Stimulated activated effector memory CD8-positive, alpha-beta T cell treated with anti-CD3 and anti-CD28 coated beads, Interleukin-12 subunit alpha, Interleukin-12 subunit beta, amount 100 ng/mL, for 72 hours (primary cell): ENCODE measurements at regions not wholly inside any gene's neighbourhood (a gene's known extent, or its start where the extent isn't known, plus 50 kb on each side); places are given as distances from the start of the nearest gene placed in this dataset.

ENCODE experiments used
- ATAC-seq: fragments of 150-1000 bp; cut with Tn5 transposase; 2 replicates; pipeline ENCODE4 v1.10.0; 2021
- DNase-seq, 2 donors: peaks; one replicate each; pipeline ENCODE4 v3.0.0; 2021 to 2022; ENCODE audit warnings: low spot score in 2 of 2
- H3K27ac Mint-ChIP-seq: one replicate; pipeline ENCODE4 v1.8.0; 2022; ENCODE audit warnings: mild to moderate bottlenecking, mixed read lengths
- H3K36me3 Mint-ChIP-seq: one replicate; pipeline ENCODE4 v1.8.0; 2022; ENCODE audit warnings: mild to moderate bottlenecking, mixed read lengths
- H3K4me1 Mint-ChIP-seq: one replicate; pipeline ENCODE4 v1.8.0; 2022; ENCODE audit warnings: mixed read lengths
- H3K4me3 Mint-ChIP-seq: one replicate; pipeline ENCODE4 v1.8.0; 2022; ENCODE audit warnings: mild to moderate bottlenecking, mixed read lengths
- H3K9me3 Mint-ChIP-seq: one replicate; pipeline ENCODE4 v1.8.0; 2022; ENCODE audit warnings: mixed read lengths

GRCh38 chr4:149116806-149117205, 674.6 kb upstream of the NR3C2 start:
- Mint-ChIP-seq H3K36me3 (no peaks in the 10 kb centered on the region), H3K27ac (no peak overlapping the region), H3K4me3 (no peak overlapping the region), H3K4me1 (no peaks in the 10 kb centered on the region), H3K9me3 (no peaks in the 10 kb centered on the region)
- ATAC-seq (no peak), DNase-seq (no peak)

- DNase-seq = no peak
- no peak overlapping the region for H3K27ac Mint-ChIP-seq
- H3K36me3 Mint-ChIP-seq = no peaks in the 10 kb centered on the region
- no peaks in the 10 kb centered on the region for H3K9me3 Mint-ChIP-seq
- no peak overlapping the region for H3K4me3 Mint-ChIP-seq
- H3K4me1 Mint-ChIP-seq = no peaks in the 10 kb centered on the region
- ATAC-seq = no peak
Observed at GRCh38 chr4:149113804-149114430, 671.7 kb upstream of the NR3C2 start.

- Mint-ChIP-seq H3K4me3 (no peak overlapping the region), H3K36me3 (no peaks in the 10 kb centered on the region), H3K9me3 (no peaks in the 10 kb centered on the region), H3K4me1 (no peaks in the 10 kb centered on the region), H3K27ac (no peak overlapping the region)
- ATAC-seq = no peak
- no peak for DNase-seq
Observed at GRCh38 chr4:149112109-149112508, 669.9 kb upstream of the NR3C2 start.

DNA sequence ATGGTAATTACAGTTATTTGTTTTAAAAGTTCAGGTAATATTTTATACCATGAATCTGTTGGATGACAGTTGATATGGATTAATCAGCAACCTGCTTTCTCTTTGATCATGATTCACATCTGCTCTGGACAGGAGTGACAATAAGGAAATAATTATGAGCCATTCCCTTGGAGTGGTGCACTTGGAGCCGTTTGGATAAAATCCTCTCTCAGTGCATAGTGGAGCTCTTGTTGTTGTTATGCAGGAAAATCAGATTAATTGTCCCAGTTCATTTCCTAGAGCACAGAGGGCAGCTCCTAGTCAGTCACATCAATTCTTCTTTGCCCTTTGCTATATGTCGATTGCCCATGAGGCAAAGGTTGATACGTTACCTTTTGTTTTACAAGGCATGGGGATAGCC, 668.3 kb upstream of the NR3C2 start:
- no peak overlapping the region for H3K27ac Mint-ChIP-seq
- no peak overlapping the region for H3K4me3 Mint-ChIP-seq
- DNase-seq (no peak), ATAC-seq (no peak)
- no peaks in the 10 kb centered on the region for H3K36me3 Mint-ChIP-seq
- no peaks in the 10 kb centered on the region for H3K9me3 Mint-ChIP-seq
- no peaks in the 10 kb centered on the region for H3K4me1 Mint-ChIP-seq

DNA sequence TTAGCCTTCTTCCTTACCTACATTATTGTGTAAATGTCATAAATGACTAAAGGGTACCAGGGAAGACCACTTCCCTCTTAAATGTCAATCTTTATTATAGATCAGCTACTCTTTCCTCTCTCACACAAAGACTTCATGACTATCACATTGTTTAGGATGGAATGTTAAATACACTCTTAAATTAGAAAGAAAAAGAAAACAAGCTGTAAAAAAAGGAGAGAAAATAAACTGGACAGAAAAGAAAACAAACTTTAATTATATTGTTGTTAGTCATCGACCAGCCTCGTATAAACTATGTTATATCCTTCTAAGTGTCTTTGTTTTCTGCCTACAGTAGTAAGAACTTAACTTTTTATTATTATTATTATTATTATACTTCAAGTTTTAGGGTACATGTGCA, 666.4 kb upstream of the NR3C2 start:
- Mint-ChIP-seq H3K27ac (no peak overlapping the region), H3K36me3 (no peaks in the 10 kb centered on the region), H3K4me1 (no peaks in the 10 kb centered on the region), H3K9me3 (no peaks in the 10 kb centered on the region), H3K4me3 (no peak overlapping the region)
- DNase-seq = no peak
- ATAC-seq = no peak

GRCh38 chr4:149102765-149103164, 660.6 kb upstream of the NR3C2 start:
- DNase-seq (no peak), ATAC-seq (no peak)
- no peak overlapping the region for H3K27ac Mint-ChIP-seq
- H3K4me1 Mint-ChIP-seq = no peaks in the 10 kb centered on the region
- no peaks in the 10 kb centered on the region for H3K36me3 Mint-ChIP-seq
- peaks cover 3% of the 10 kb centered on the region for H3K9me3 Mint-ChIP-seq
- H3K4me3 Mint-ChIP-seq = no peak overlapping the region

- Mint-ChIP-seq H3K4me3 (no peak overlapping the region), H3K4me1 (no peaks in the 10 kb centered on the region), H3K36me3 (no peaks in the 10 kb centered on the region), H3K27ac (no peak overlapping the region), H3K9me3 (peaks cover 3% of the 10 kb centered on the region)
- ATAC-seq (no peak), DNase-seq (no peak)
Observed at GRCh38 chr4:149101649-149102048, 659.4 kb upstream of the NR3C2 start.

- Mint-ChIP-seq H3K36me3 (no peaks in the 10 kb centered on the region), H3K9me3 (peaks cover 13% of the 10 kb centered on the region), H3K27ac (no peak overlapping the region), H3K4me3 (no peak overlapping the region), H3K4me1 (no peaks in the 10 kb centered on the region)
- no peak for ATAC-seq
- DNase-seq = no peak
Observed at GRCh38 chr4:149095811-149096210, 653.6 kb upstream of the NR3C2 start.

GRCh38 chr4:149095001-149095400, 652.8 kb upstream of the NR3C2 start:
- Mint-ChIP-seq H3K36me3 (no peaks in the 10 kb centered on the region), H3K4me1 (no peaks in the 10 kb centered on the region), H3K4me3 (no peak overlapping the region), H3K27ac (no peak overlapping the region), H3K9me3 (peaks cover 13% of the 10 kb centered on the region)
- DNase-seq (no peak), ATAC-seq (no peak)

- no peaks in the 10 kb centered on the region for H3K4me1 Mint-ChIP-seq
- DNase-seq (no peak), ATAC-seq (no peak)
- no peak overlapping the region for H3K4me3 Mint-ChIP-seq
- no peak overlapping the region for H3K27ac Mint-ChIP-seq
- no peaks in the 10 kb centered on the region for H3K9me3 Mint-ChIP-seq
- no peaks in the 10 kb centered on the region for H3K36me3 Mint-ChIP-seq
Observed at GRCh38 chr4:149084144-149084543, 641.9 kb upstream of the NR3C2 start.

DNA sequence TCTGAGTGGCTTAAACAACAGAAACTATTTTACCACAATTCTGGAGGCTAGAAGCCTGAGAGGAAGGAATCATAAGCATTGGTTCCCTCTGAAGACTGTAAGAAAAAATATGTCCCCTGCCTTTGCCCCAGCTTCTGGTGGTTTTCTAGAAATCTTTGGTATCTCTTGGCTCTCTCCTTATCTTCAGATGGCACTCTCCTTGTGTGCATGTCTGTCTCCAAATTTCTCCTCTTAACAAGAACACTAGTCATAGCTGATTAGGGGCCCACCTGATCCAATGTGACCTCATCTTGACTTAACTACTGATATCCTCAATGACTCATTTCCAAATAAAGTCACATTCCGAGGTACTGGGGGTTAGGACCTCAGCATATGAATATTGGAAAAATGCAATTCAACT, 635.0 kb upstream of the NR3C2 start:
- DNase-seq (no peak), ATAC-seq (no peak)
- H3K36me3 Mint-ChIP-seq = no peaks in the 10 kb centered on the region
- no peaks in the 10 kb centered on the region for H3K4me1 Mint-ChIP-seq
- no peak overlapping the region for H3K4me3 Mint-ChIP-seq
- H3K27ac Mint-ChIP-seq = no peak overlapping the region
- peaks cover 2% of the 10 kb centered on the region for H3K9me3 Mint-ChIP-seq

GRCh38 chr4:149076401-149076800, 634.2 kb upstream of the NR3C2 start:
- Mint-ChIP-seq H3K4me1 (no peaks in the 10 kb centered on the region), H3K36me3 (no peaks in the 10 kb centered on the region), H3K27ac (no peak overlapping the region), H3K9me3 (peaks cover 2% of the 10 kb centered on the region), H3K4me3 (no peak overlapping the region)
- no peak for DNase-seq
- ATAC-seq = no peak

- Mint-ChIP-seq H3K9me3 (peaks cover 5% of the 10 kb centered on the region), H3K4me1 (no peaks in the 10 kb centered on the region), H3K27ac (no peak overlapping the region), H3K4me3 (no peak overlapping the region), H3K36me3 (no peaks in the 10 kb centered on the region)
- ATAC-seq (no peak), DNase-seq (no peak)
Observed at GRCh38 chr4:149072384-149072783, 630.2 kb upstream of the NR3C2 start.

- Mint-ChIP-seq H3K9me3 (peaks cover 5% of the 10 kb centered on the region), H3K4me1 (no peaks in the 10 kb centered on the region), H3K27ac (no peak overlapping the region), H3K36me3 (no peaks in the 10 kb centered on the region), H3K4me3 (no peak overlapping the region)
- DNase-seq = no peak
- no peak for ATAC-seq
Observed at GRCh38 chr4:149065753-149066152, 623.5 kb upstream of the NR3C2 start.

GRCh38 chr4:149062997-149063396, 620.8 kb upstream of the NR3C2 start:
- Mint-ChIP-seq H3K4me1 (no peaks in the 10 kb centered on the region), H3K4me3 (no peak overlapping the region), H3K27ac (no peak overlapping the region), H3K9me3 (peaks cover 3% of the 10 kb centered on the region), H3K36me3 (no peaks in the 10 kb centered on the region)
- DNase-seq (no peak), ATAC-seq (no peak)

GRCh38 chr4:149057594-149057993, 615.4 kb upstream of the NR3C2 start:
- H3K4me1 Mint-ChIP-seq = no peaks in the 10 kb centered on the region
- DNase-seq (no peak), ATAC-seq (no peak)
- no peak overlapping the region for H3K4me3 Mint-ChIP-seq
- H3K36me3 Mint-ChIP-seq = no peaks in the 10 kb centered on the region
- H3K9me3 Mint-ChIP-seq = no peaks in the 10 kb centered on the region
- no peak overlapping the region for H3K27ac Mint-ChIP-seq

DNA sequence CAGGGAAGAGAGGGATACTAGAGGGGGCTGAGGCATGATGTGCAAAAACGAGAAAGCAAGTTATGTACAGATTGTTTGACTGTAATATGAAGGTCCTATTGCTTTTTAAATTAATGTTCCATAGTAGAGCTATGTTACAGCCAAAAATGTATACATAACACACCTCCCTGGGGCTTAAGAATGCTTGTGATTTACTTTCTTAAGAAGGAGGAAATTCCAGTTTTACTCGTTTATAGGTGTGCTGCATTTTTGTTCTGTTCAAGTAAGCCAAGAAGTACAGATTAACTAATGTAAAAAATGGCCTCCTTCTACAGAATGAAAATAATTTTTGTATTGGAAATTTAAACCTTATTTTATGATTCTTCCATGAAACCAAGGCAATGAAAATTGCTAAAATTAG, 614.4 kb upstream of the NR3C2 start:
- DNase-seq (no peak), ATAC-seq (no peak)
- Mint-ChIP-seq H3K4me3 (no peak overlapping the region), H3K4me1 (no peaks in the 10 kb centered on the region), H3K9me3 (no peaks in the 10 kb centered on the region), H3K27ac (no peak overlapping the region), H3K36me3 (no peaks in the 10 kb centered on the region)
